CD8-positive, alpha-beta memory T cell (primary cell): ENCODE measurements at regions not wholly inside any gene's neighbourhood (a gene's known extent, or its start where the extent isn't known, plus 50 kb on each side); places are given as distances from the start of the nearest gene placed in this dataset.

Source experiments
- CTCF ChIA-PET: fragments of 350-600 bp; sonication (Branson Sonifier 250); formaldehyde crosslinking; loops from one replicate; lab custom pipeline; 2021; ENCODE audit warnings: antibody characterized with exemption; lab: Charles Lee
- POLR2A ChIA-PET: fragments of 350-600 bp; sonication (Branson Sonifier 250); formaldehyde crosslinking; loops from one replicate; lab custom pipeline; 2021; ENCODE audit warnings: antibody characterized with exemption; lab: Charles Lee
- DNase-seq, 5 donors: peaks; one replicate each; pipeline versions ENCODE4 v3.0.0 to v3.0.0-alpha.2; 2020 to 2022; ENCODE audit warnings: mixed read lengths in 1 of 5
- H3K27ac ChIP-seq: one replicate; pipeline ENCODE4 v1.7.0; 2013; ENCODE audit warnings: low read depth, mild to moderate bottlenecking, low read length, moderate library complexity
- H3K27me3 ChIP-seq: 2 replicates; pipeline ENCODE4 v1.7.0; 2013; ENCODE audit warnings: low read length, mild to moderate bottlenecking; ENCODE audit not compliant: insufficient read depth, poor library complexity, severe bottlenecking
- H3K36me3 ChIP-seq: 2 replicates; pipeline ENCODE4 v1.7.0; 2013; ENCODE audit warnings: mild to moderate bottlenecking, low read length, moderate library complexity; ENCODE audit not compliant: insufficient read depth
- H3K4me1 ChIP-seq: 2 replicates; pipeline ENCODE4 v1.7.0; 2013; ENCODE audit warnings: mild to moderate bottlenecking, low read length, moderate library complexity; ENCODE audit not compliant: insufficient read depth
- H3K4me3 ChIP-seq: 2 replicates; pipeline ENCODE4 v1.7.0; 2013; ENCODE audit warnings: mild to moderate bottlenecking, low read length
- H3K9me3 ChIP-seq: 2 replicates; pipeline ENCODE4 v1.7.0; 2013; ENCODE audit warnings: mild to moderate bottlenecking, low read length
- H3K27ac Mint-ChIP-seq, 8 donors: one replicate each; pipeline ENCODE4 v1.8.0; 2020 to 2021; ENCODE audit warnings: mixed read lengths in 8 of 8, mild to moderate bottlenecking in 6 of 8, inconsistent platforms in 3 of 8, moderate library complexity in 3 of 8
- H3K27me3 Mint-ChIP-seq, 2 donors: one replicate each; pipeline ENCODE4 v1.8.0; 2020 to 2021; ENCODE audit warnings: mixed read lengths in 2 of 2, mild to moderate bottlenecking in 1 of 2, moderate library complexity in 1 of 2
- H3K36me3 Mint-ChIP-seq, 3 donors: one replicate each; pipeline ENCODE4 v1.8.0; 2020 to 2021; ENCODE audit warnings: mixed read lengths in 3 of 3, inconsistent platforms in 1 of 3, mild to moderate bottlenecking in 1 of 3
- H3K4me1 Mint-ChIP-seq, 3 donors: one replicate each; pipeline ENCODE4 v1.8.0; 2020 to 2021; ENCODE audit warnings: mixed read lengths in 3 of 3, inconsistent platforms in 1 of 3, mild to moderate bottlenecking in 1 of 3
- H3K4me3 Mint-ChIP-seq, 7 donors: one replicate each; pipeline ENCODE4 v1.8.0; 2020 to 2021; ENCODE audit warnings: mixed read lengths in 7 of 7, mild to moderate bottlenecking in 6 of 7, moderate library complexity in 4 of 7, inconsistent platforms in 2 of 7
- H3K9me3 Mint-ChIP-seq, 5 donors: one replicate each; pipeline ENCODE4 v1.8.0; 2020 to 2022; ENCODE audit warnings: mixed read lengths in 5 of 5, mild to moderate bottlenecking in 3 of 5, moderate library complexity in 2 of 5, inconsistent platforms in 1 of 5

DNA sequence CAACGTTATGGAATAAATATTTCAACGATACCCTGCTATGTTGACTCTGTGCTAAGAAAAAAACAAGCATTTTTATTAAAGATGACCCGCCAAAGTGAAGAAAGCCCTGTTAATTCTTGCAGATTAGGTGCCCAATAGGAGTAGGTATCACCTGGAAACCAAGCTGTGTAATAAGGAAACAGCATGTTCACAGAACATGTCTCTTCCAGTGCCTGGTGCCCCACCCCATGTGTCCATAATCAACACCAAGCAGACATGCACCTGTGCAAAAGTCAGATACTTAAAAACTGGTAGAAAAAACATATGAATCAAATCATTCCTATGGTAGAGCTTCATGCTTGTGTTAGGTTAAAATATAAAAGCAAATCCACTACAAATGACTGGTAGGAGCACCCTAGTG is 327.1 kb downstream of the SHANK2 start:
- H3K36me3 Mint-ChIP-seq, result peaks cover 0 to 2% (median 0%) of the 10 kb centered on the region in 3 donors
- peaks cover 14 to 24% (median 20%) of the 10 kb centered on the region in 5 donors for H3K9me3 Mint-ChIP-seq
- no peak overlapping the region for H3K4me3 Mint-ChIP-seq
- H3K4me3 ChIP-seq, result no peak overlapping the region
- no peak overlapping the region for H3K27ac ChIP-seq
- DNase-seq, result no peak
- H3K36me3 ChIP-seq, result no peaks in the 10 kb centered on the region
- peaks cover 2 to 11% of the 10 kb centered on the region in 2 donors for H3K27me3 Mint-ChIP-seq
- ChIA-PET CTCF (no interaction called here), POLR2A (no interaction called here)
- no peak overlapping the region for H3K27ac Mint-ChIP-seq
- no peaks in the 10 kb centered on the region for H3K9me3 ChIP-seq
- H3K27me3 ChIP-seq, result no peaks in the 10 kb centered on the region
- H3K4me1 ChIP-seq, result no peaks in the 10 kb centered on the region
- H3K4me1 Mint-ChIP-seq, result no peaks in the 10 kb centered on the region

DNA sequence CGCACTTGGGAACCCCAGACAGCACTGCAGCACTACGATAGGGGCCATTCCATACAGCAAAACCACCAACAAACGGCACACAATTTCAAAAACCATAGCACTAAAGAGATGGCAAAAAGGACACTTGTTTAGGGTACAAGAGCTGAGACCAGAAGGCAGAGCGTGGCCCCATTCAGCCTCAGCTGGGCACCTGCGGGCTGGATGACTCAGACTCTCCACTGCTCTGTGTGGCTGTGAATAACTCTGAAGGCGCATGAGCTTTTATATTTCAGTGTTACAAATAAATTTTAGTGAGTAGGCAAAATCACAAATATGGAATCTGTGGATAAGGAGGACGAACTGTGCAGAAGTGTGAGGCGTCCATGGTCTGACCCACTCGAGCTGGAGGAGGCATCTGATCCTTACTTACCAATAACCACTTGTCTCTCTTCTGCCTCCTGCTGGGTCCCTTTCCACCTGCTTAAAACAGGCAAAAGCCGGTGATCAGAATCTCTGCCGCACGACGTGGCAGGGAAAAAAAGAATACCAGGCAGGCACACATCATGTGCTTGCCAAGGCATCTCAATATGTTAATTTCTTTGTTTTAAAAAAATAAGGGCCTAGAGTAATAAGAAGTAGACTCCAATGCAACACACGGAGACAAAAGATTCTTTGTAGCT is 325.7 kb downstream of the SHANK2 start:
- H3K4me1 Mint-ChIP-seq, result no peaks in the 10 kb centered on the region
- peaks cover 0 to 2% (median 0%) of the 10 kb centered on the region in 3 donors for H3K36me3 Mint-ChIP-seq
- ChIA-PET POLR2A (no interaction called here), CTCF (no interaction called here)
- H3K9me3 Mint-ChIP-seq, result peaks cover 8 to 17% (median 10%) of the 10 kb centered on the region in 5 donors
- H3K27ac Mint-ChIP-seq, result no peak overlapping the region
- Histone ChIP-seq H3K4me1 (no peaks in the 10 kb centered on the region), H3K27ac (no peak overlapping the region), H3K27me3 (no peaks in the 10 kb centered on the region), H3K4me3 (no peak overlapping the region), H3K9me3 (no peaks in the 10 kb centered on the region), H3K36me3 (no peaks in the 10 kb centered on the region)
- peaks cover 2 to 11% of the 10 kb centered on the region in 2 donors for H3K27me3 Mint-ChIP-seq
- no peak overlapping the region for H3K4me3 Mint-ChIP-seq
- DNase-seq, result no peak

DNA sequence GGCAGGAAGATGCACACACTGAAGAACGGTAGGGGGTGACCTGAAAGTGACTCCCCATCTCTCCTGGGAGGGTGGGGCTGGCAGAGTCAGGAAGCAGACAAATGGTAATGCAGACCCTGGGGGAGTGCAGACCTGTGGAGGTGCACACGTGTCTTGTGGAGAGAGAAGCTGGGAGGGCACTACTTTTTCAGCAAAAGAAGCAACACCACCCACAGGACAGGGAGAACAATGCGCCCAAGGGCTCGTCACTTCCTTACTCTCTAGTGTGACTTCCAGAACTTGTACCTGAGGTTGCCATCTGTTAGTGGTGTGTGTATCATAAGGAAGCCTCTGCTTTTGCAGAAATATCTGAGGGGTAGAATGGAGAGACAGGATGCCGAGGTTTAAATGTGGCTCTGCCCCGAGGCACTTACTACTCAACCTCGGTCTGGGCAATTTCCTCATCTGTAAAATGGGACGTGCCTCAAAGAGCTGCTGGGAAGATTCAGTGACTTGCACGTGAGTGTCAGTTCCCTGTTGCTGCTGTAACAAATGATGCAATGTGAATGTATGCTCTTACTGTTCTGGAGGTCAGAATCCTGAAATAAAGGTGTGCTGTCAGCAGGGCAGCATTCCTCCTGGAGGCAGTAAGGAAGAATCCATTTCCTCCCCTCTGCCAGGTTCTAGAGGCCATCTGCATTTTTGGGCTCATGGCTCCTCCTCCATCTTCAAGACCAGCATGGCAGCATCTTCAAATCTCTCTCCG is 323.4 kb downstream of the SHANK2 start:
- Mint-ChIP-seq H3K36me3 (no peaks in the 10 kb centered on the region), H3K4me1 (no peaks in the 10 kb centered on the region), H3K27ac (peak overlapping the region in 1 of 8 donors; percentile 12), H3K27me3 (peaks cover 11 to 15% of the 10 kb centered on the region in 2 donors), H3K9me3 (peaks cover 0 to 8% (median 3%) of the 10 kb centered on the region in 5 donors), H3K4me3 (no peak overlapping the region)
- H3K4me3 ChIP-seq, result no peak overlapping the region
- no peaks in the 10 kb centered on the region for H3K27me3 ChIP-seq
- H3K9me3 ChIP-seq, result no peaks in the 10 kb centered on the region
- ChIA-PET POLR2A (no interaction called here), CTCF (no interaction called here)
- no peaks in the 10 kb centered on the region for H3K4me1 ChIP-seq
- no peak overlapping the region for H3K27ac ChIP-seq
- no peaks in the 10 kb centered on the region for H3K36me3 ChIP-seq
- DNase-seq, result no peak

- Histone ChIP-seq H3K9me3 (no peaks in the 10 kb centered on the region), H3K4me3 (no peak overlapping the region), H3K27ac (no peak overlapping the region), H3K36me3 (no peaks in the 10 kb centered on the region), H3K4me1 (no peaks in the 10 kb centered on the region), H3K27me3 (no peaks in the 10 kb centered on the region)
- H3K4me1 Mint-ChIP-seq, result no peaks in the 10 kb centered on the region
- no peak for DNase-seq
- H3K36me3 Mint-ChIP-seq, result no peaks in the 10 kb centered on the region
- H3K9me3 Mint-ChIP-seq, result peaks cover 0 to 8% (median 3%) of the 10 kb centered on the region in 5 donors
- H3K27ac Mint-ChIP-seq, result no peak overlapping the region
- ChIA-PET POLR2A (no interaction called here), CTCF (no interaction called here)
- H3K4me3 Mint-ChIP-seq, result no peak overlapping the region
- H3K27me3 Mint-ChIP-seq, result peaks cover 11 to 15% of the 10 kb centered on the region in 2 donors
Measured at GRCh38 chr11:70930215-70930614, 322.2 kb downstream of the SHANK2 start.

DNA sequence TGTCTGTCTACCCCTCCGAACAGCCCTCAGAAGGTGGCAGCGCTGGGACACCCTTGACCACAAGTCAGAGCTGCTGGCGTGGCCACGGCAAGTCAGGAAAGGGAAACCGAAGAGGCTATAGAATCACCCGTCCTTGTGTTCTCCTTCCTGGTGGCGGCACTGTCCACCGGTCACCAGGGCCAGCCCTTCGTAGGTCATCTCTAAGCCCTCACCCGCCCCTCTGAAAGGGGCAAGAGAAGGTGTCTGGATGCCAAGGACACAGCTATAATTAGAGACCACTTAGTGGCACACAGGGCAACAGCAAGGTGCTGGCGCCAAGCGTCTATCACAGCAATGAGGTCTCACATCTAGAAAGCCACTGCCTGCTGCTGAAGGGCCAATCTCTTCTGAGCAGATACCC is 320.9 kb downstream of the SHANK2 start:
- Histone ChIP-seq H3K36me3 (no peaks in the 10 kb centered on the region), H3K4me1 (no peaks in the 10 kb centered on the region), H3K27me3 (no peaks in the 10 kb centered on the region), H3K4me3 (no peak overlapping the region), H3K9me3 (no peaks in the 10 kb centered on the region), H3K27ac (no peak overlapping the region)
- H3K27ac Mint-ChIP-seq, result no peak overlapping the region
- H3K4me1 Mint-ChIP-seq, result no peaks in the 10 kb centered on the region
- ChIA-PET CTCF (no interaction called here), POLR2A (no interaction called here)
- H3K36me3 Mint-ChIP-seq, result no peaks in the 10 kb centered on the region
- DNase-seq, result no peak
- H3K9me3 Mint-ChIP-seq, result peaks cover 0 to 8% (median 3%) of the 10 kb centered on the region in 5 donors
- no peak overlapping the region for H3K4me3 Mint-ChIP-seq
- H3K27me3 Mint-ChIP-seq, result peaks cover 11 to 15% of the 10 kb centered on the region in 2 donors

DNA sequence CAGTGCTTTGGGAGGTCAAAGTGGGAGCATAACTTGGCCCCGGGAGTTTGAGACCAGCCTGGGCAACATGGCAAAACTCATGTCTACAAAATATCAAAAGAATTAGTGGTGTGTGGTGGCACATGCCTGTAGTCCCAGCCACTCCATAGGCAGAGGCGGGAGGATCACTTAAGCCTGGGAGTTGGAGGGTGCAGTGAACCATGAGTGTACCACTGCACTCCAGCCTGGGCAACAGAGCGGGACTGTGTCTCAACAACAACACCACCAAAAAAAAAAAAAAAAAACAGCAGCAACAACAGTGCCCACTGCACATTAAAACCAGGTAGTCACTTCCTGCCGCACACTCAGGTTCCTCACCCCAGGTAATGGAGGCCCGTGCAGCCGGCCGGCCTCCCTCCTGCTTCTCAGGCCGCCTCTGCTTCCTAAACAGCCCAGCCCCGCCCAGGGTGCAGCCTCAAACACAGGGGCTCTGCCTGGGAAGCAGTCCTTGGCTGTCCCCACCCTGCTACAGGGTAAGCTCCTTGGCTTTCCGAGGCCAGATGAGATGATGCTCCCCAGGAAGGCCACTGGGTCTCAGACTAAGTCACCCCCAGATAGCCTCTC is 318.3 kb downstream of the SHANK2 start:
- ChIA-PET CTCF (no interaction called here), POLR2A (no interaction called here)
- no peak overlapping the region for H3K4me3 ChIP-seq
- H3K27me3 ChIP-seq, result no peaks in the 10 kb centered on the region
- H3K9me3 ChIP-seq, result no peaks in the 10 kb centered on the region
- no peak overlapping the region for H3K4me3 Mint-ChIP-seq
- H3K36me3 Mint-ChIP-seq, result no peaks in the 10 kb centered on the region
- no peaks in the 10 kb centered on the region for H3K4me1 Mint-ChIP-seq
- peaks cover 3 to 5% (median 4%) of the 10 kb centered on the region in 5 donors for H3K9me3 Mint-ChIP-seq
- DNase-seq, result no peak
- H3K36me3 ChIP-seq, result no peaks in the 10 kb centered on the region
- H3K27ac ChIP-seq, result no peak overlapping the region
- no peak overlapping the region for H3K27ac Mint-ChIP-seq
- peaks cover 9 to 13% of the 10 kb centered on the region in 2 donors for H3K27me3 Mint-ChIP-seq
- no peaks in the 10 kb centered on the region for H3K4me1 ChIP-seq

DNA sequence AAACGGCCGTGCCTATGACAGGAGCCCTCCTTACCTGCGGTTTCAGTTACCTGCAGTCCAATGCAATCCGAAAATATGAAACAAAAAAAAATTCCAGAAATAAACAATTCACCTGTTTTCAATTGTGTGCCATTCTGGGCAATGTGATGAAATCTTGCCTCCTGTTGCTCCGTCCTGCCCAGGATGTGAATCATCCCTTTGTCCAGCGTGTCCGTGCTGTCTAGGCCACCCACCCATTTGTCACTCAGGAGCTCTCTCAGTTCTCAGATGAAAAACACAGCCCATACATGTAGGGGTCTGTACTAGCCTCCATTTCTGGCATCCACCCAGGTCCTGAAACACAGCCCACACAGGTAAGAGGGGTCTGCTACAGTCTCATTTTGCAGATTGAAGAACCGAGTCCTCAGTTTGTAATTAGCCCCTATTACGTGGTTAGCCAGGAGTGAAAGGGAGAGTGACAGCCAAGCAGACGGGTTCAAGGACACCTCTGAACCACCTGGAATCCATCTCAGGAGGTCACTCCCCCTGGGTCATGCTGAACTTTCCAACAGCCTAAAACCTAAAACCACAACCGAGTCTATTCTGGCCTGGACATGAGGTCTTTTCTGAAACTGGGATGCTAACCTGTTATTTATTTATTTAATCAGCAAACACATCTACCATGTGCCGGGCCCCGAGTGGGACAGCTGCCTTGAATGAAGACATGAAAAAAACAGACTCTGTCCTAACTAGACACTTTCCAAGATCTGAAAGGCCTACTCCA is 317.2 kb downstream of the SHANK2 start:
- Mint-ChIP-seq H3K4me3 (no peak overlapping the region), H3K36me3 (no peaks in the 10 kb centered on the region), H3K9me3 (peaks cover under 1 to 5% (median 5%) of the 10 kb centered on the region in 5 donors), H3K4me1 (no peaks in the 10 kb centered on the region), H3K27ac (no peak overlapping the region), H3K27me3 (peaks cover 4 to 13% of the 10 kb centered on the region in 2 donors)
- no peak overlapping the region for H3K27ac ChIP-seq
- no peaks in the 10 kb centered on the region for H3K27me3 ChIP-seq
- POLR2A ChIA-PET, result no interaction called here
- CTCF ChIA-PET, result no interaction called here
- no peak for DNase-seq
- no peaks in the 10 kb centered on the region for H3K36me3 ChIP-seq
- H3K4me3 ChIP-seq, result no peak overlapping the region
- H3K9me3 ChIP-seq, result no peaks in the 10 kb centered on the region
- no peaks in the 10 kb centered on the region for H3K4me1 ChIP-seq
